ENCODE measurements at regions not wholly inside any gene's neighbourhood (a gene's known extent, or its start where the extent isn't known, plus 50 kb on each side); places are given as distances from the start of the nearest gene placed in this dataset.

DNA sequence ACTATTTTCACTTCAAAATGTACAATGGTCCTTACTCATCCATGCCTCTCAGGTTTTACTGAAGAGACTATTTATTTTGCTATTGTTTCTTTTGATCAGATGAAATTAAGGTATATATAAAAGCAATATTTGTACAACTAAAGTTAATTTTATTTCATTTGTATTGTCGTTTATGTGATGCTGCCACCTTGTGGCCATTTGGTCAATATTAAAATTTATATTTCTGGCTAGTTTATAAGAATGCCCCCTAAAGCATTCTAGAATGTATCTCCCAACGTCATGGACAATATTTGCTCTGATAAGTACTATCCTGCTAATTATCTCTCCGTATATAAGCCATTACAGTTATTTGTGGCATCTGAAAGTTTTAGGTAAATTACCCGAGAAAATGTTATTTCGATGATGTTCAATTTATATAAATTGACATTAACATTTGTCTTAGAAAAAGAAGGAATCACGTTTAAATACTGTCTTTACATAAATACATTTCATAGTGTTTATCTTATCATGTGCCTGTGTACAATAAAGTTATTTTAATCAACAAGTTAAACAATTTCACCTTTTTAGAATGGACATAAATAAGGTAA, 680.0 kb downstream of the TAF11L14 start:
- Histone ChIP-seq H3K4me1 (ENCODE audit: insufficient read depth, low read length) (no peaks in the 10 kb centered on the region), H3K9ac (ENCODE audit: low read depth, low read length) (no peak overlapping the region), H3K27me3 (ENCODE audit: insufficient read depth, low read length) (no peaks in the 10 kb centered on the region), H3K4me3 (ENCODE audit: low read length) (no peak overlapping the region), H3K36me3 (ENCODE audit: insufficient read depth, low read depth, low read length) (no peaks in the 10 kb centered on the region), H3K9me3 (ENCODE audit: insufficient read depth, low read depth, low read length) (no peaks in the 10 kb centered on the region), H3K27ac (ENCODE audit: low read length) (no peak overlapping the region)

- no peaks in the 10 kb centered on the region for H3K4me1 ChIP-seq (ENCODE audit: insufficient read depth, low read length)
- H3K9me3 ChIP-seq (ENCODE audit: insufficient read depth, low read depth, low read length), result no peaks in the 10 kb centered on the region
- H3K9ac ChIP-seq (ENCODE audit: low read depth, low read length), result no peak overlapping the region
- no peaks in the 10 kb centered on the region for H3K27me3 ChIP-seq (ENCODE audit: insufficient read depth, low read length)
- H3K36me3 ChIP-seq (ENCODE audit: insufficient read depth, low read depth, low read length), result no peaks in the 10 kb centered on the region
- H3K4me3 ChIP-seq (ENCODE audit: low read length), result no peak overlapping the region
- H3K27ac ChIP-seq (ENCODE audit: low read length), result no peak overlapping the region
These were observed 687.1 kb downstream of the TAF11L14 start for GRCh38 chr5:18321262-18321942.

DNA sequence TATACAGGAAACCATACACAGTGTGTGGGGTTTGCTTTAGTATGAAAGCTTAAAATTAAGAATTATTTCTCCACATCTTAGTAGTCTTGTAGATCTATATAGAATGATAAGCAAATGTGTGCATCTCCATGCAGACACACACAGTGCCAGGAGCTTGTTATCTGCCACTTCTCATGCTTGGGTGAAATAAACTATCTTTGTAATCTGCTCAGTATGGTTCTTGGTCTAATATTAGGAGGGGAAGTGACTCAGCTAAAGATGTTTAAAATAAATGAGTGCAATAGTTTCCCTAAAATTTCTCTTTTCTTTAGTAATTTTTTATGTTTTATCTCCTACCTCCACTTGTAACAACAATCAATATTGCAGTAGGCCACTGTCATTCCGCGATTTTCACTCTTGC, 689.6 kb downstream of the TAF11L14 start:
- H3K9ac ChIP-seq (ENCODE audit: low read depth, low read length), result no peak overlapping the region
- H3K36me3 ChIP-seq (ENCODE audit: insufficient read depth, low read depth, low read length), result no peaks in the 10 kb centered on the region
- no peak overlapping the region for H3K27ac ChIP-seq (ENCODE audit: low read length)
- H3K4me3 ChIP-seq (ENCODE audit: low read length), result no peak overlapping the region
- no peaks in the 10 kb centered on the region for H3K27me3 ChIP-seq (ENCODE audit: insufficient read depth, low read length)
- H3K9me3 ChIP-seq (ENCODE audit: insufficient read depth, low read depth, low read length), result no peaks in the 10 kb centered on the region
- no peaks in the 10 kb centered on the region for H3K4me1 ChIP-seq (ENCODE audit: insufficient read depth, low read length)

DNA sequence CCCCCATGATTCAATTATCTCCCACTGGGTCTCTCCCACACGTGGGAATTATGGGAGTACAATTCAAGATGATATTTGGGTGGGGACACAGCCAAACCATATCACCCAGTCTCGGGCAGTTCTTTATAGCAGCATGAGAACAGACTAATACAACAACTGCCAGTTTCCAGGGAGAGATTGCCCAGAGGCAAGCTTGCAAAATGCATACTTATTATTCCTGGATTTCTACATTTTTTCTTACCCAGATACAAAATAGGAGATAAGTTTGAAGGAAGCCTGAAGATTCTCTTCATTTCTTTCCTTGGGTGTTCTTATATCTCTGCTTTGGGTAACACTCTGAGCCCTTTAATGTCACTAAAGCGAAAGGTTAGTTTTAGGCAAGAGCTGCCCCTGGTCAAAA, 691.2 kb downstream of the TAF11L14 start:
- Histone ChIP-seq H3K9me3 (ENCODE audit: insufficient read depth, low read depth, low read length) (no peaks in the 10 kb centered on the region), H3K36me3 (ENCODE audit: insufficient read depth, low read depth, low read length) (no peaks in the 10 kb centered on the region), H3K27me3 (ENCODE audit: insufficient read depth, low read length) (no peaks in the 10 kb centered on the region), H3K4me1 (ENCODE audit: insufficient read depth, low read length) (no peaks in the 10 kb centered on the region), H3K4me3 (ENCODE audit: low read length) (no peak overlapping the region), H3K9ac (ENCODE audit: low read depth, low read length) (no peak overlapping the region), H3K27ac (ENCODE audit: low read length) (no peak overlapping the region)

- no peaks in the 10 kb centered on the region for H3K9me3 ChIP-seq (ENCODE audit: insufficient read depth, low read depth, low read length)
- H3K4me1 ChIP-seq (ENCODE audit: insufficient read depth, low read length), result no peaks in the 10 kb centered on the region
- no peaks in the 10 kb centered on the region for H3K27me3 ChIP-seq (ENCODE audit: insufficient read depth, low read length)
- H3K27ac ChIP-seq (ENCODE audit: low read length), result no peak overlapping the region
- no peak overlapping the region for H3K4me3 ChIP-seq (ENCODE audit: low read length)
- H3K9ac ChIP-seq (ENCODE audit: low read depth, low read length), result no peak overlapping the region
- H3K36me3 ChIP-seq (ENCODE audit: insufficient read depth, low read depth, low read length), result no peaks in the 10 kb centered on the region
These were observed 695.1 kb downstream of the TAF11L14 start for GRCh38 chr5:18329328-18329727.

- Histone ChIP-seq H3K36me3 (ENCODE audit: insufficient read depth, low read depth, low read length) (no peaks in the 10 kb centered on the region), H3K9me3 (ENCODE audit: insufficient read depth, low read depth, low read length) (no peaks in the 10 kb centered on the region), H3K27ac (ENCODE audit: low read length) (no peak overlapping the region), H3K27me3 (ENCODE audit: insufficient read depth, low read length) (no peaks in the 10 kb centered on the region), H3K4me3 (ENCODE audit: low read length) (no peak overlapping the region), H3K9ac (ENCODE audit: low read depth, low read length) (no peak overlapping the region), H3K4me1 (ENCODE audit: insufficient read depth, low read length) (no peaks in the 10 kb centered on the region)
These were observed 699.6 kb downstream of the TAF11L14 start for GRCh38 chr5:18333841-18334240.

- Histone ChIP-seq H3K9ac (ENCODE audit: low read depth, low read length) (no peak overlapping the region), H3K4me3 (ENCODE audit: low read length) (no peak overlapping the region), H3K36me3 (ENCODE audit: insufficient read depth, low read depth, low read length) (no peaks in the 10 kb centered on the region), H3K27me3 (ENCODE audit: insufficient read depth, low read length) (no peaks in the 10 kb centered on the region), H3K9me3 (ENCODE audit: insufficient read depth, low read depth, low read length) (no peaks in the 10 kb centered on the region), H3K4me1 (ENCODE audit: insufficient read depth, low read length) (no peaks in the 10 kb centered on the region), H3K27ac (ENCODE audit: low read length) (no peak overlapping the region)
These were observed 700.7 kb downstream of the TAF11L14 start for GRCh38 chr5:18334949-18335348.

DNA sequence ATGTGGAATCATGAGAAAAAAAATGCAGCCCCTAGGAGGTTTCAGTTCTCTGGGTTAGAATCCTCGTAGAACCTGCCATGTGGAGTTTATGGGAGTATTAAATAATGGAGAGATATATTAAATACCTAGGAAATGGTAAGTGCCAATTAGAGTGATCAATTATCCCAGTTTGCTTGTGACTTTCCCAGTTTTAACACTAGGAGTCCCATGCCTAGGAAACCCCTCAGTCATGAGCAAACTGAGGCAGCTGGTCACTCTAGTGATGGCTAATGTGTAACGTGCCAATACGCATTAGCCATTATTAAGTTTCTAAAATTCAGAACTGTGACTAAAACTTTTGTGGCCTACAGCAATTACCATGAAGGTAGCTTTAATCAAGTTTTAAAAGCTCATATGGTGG, 720.6 kb downstream of the TAF11L14 start:
- Histone ChIP-seq H3K9ac (ENCODE audit: low read depth, low read length) (no peak overlapping the region), H3K9me3 (ENCODE audit: insufficient read depth, low read depth, low read length) (no peaks in the 10 kb centered on the region), H3K36me3 (ENCODE audit: insufficient read depth, low read depth, low read length) (no peaks in the 10 kb centered on the region), H3K4me1 (ENCODE audit: insufficient read depth, low read length) (0 out of 2 replicates have a peak, but pooled peaks cover 3% of the 10 kb centered on the region), H3K27ac (ENCODE audit: low read length) (no peak overlapping the region), H3K4me3 (ENCODE audit: low read length) (no peak overlapping the region), H3K27me3 (ENCODE audit: insufficient read depth, low read length) (no peaks in the 10 kb centered on the region)

- no peaks in the 10 kb centered on the region for H3K36me3 ChIP-seq (ENCODE audit: insufficient read depth, low read depth, low read length)
- H3K4me3 ChIP-seq (ENCODE audit: low read length), result no peak overlapping the region
- 0 out of 2 replicates have a peak, but pooled peaks cover 3% of the 10 kb centered on the region for H3K4me1 ChIP-seq (ENCODE audit: insufficient read depth, low read length)
- H3K9me3 ChIP-seq (ENCODE audit: insufficient read depth, low read depth, low read length), result no peaks in the 10 kb centered on the region
- H3K9ac ChIP-seq (ENCODE audit: low read depth, low read length), result no peak overlapping the region
- no peaks in the 10 kb centered on the region for H3K27me3 ChIP-seq (ENCODE audit: insufficient read depth, low read length)
- H3K27ac ChIP-seq (ENCODE audit: low read length), result no peak overlapping the region
These were observed 723.2 kb downstream of the TAF11L14 start for GRCh38 chr5:18357486-18357885.

DNA sequence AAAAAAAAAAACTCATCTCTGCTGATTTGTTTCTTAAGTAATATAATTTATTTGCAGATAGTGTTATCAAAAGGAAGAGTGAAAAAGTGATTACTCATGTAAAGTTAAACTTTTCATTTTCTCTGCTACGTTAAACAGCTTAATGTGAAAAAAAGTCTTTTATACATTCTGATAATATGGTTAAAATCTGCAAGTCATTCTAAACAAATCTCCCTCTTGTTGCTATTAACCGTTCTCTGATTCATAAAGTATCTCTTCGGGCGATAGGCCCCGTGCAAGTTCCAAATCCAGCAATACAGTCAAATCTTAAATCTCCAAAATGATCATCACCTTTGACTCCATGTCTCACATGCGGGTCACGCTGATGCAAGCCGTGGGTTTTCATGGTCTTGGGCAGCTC, 732.0 kb downstream of the TAF11L14 start:
- Histone ChIP-seq H3K4me1 (ENCODE audit: insufficient read depth, low read length) (no peaks in the 10 kb centered on the region), H3K9ac (ENCODE audit: low read depth, low read length) (no peak overlapping the region), H3K27me3 (ENCODE audit: insufficient read depth, low read length) (no peaks in the 10 kb centered on the region), H3K4me3 (ENCODE audit: low read length) (no peak overlapping the region), H3K9me3 (ENCODE audit: insufficient read depth, low read depth, low read length) (no peaks in the 10 kb centered on the region), H3K27ac (ENCODE audit: low read length) (no peak overlapping the region), H3K36me3 (ENCODE audit: insufficient read depth, low read depth, low read length) (no peaks in the 10 kb centered on the region)

DNA sequence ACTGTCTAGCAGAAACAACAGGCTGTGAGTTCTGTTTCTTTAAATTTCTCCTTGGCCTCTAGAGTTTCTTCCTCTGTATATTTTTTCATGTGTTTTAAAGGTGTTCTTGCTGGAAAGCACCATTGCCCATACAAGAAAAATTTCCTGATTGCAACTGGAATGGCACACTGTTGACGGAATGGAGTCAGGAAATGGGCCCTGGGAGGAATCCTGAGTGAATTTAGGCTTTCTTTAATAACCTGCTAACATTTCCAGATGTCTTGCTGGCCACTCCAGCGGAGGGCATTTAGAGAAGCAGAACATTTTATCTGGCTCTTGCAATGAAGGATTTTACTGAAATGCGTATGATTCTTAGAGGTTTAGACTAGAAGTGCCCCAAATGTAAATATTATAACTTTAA, 736.3 kb downstream of the TAF11L14 start:
- H3K4me3 ChIP-seq (ENCODE audit: low read length), result no peak overlapping the region
- no peaks in the 10 kb centered on the region for H3K27me3 ChIP-seq (ENCODE audit: insufficient read depth, low read length)
- H3K4me1 ChIP-seq (ENCODE audit: insufficient read depth, low read length), result no peaks in the 10 kb centered on the region
- H3K36me3 ChIP-seq (ENCODE audit: insufficient read depth, low read depth, low read length), result no peaks in the 10 kb centered on the region
- H3K9me3 ChIP-seq (ENCODE audit: insufficient read depth, low read depth, low read length), result no peaks in the 10 kb centered on the region
- H3K27ac ChIP-seq (ENCODE audit: low read length), result no peak overlapping the region
- H3K9ac ChIP-seq (ENCODE audit: low read depth, low read length), result no peak overlapping the region

GRCh38 chr5:18375641-18376040, 741.4 kb downstream of the TAF11L14 start:
- no peak overlapping the region for H3K4me3 ChIP-seq (ENCODE audit: low read length)
- H3K27ac ChIP-seq (ENCODE audit: low read length), result no peak overlapping the region
- H3K9me3 ChIP-seq (ENCODE audit: insufficient read depth, low read depth, low read length), result no peaks in the 10 kb centered on the region
- no peaks in the 10 kb centered on the region for H3K4me1 ChIP-seq (ENCODE audit: insufficient read depth, low read length)
- no peaks in the 10 kb centered on the region for H3K36me3 ChIP-seq (ENCODE audit: insufficient read depth, low read depth, low read length)
- H3K9ac ChIP-seq (ENCODE audit: low read depth, low read length), result no peak overlapping the region
- no peaks in the 10 kb centered on the region for H3K27me3 ChIP-seq (ENCODE audit: insufficient read depth, low read length)

All from iPS-20b (cell line).